Natural killer cell treated with Interleukin-12 subunit alpha and Interleukin-12 subunit beta and Interleukin-15 and Interleukin-18, amount 100 ng/mL, for 72 hours (primary cell): ENCODE measurements at regions not wholly inside any gene's neighbourhood (a gene's known extent, or its start where the extent isn't known, plus 50 kb on each side); places are given as distances from the start of the nearest gene placed in this dataset.
"Not testable (repeated sequence)": the region's sequence is repeated elsewhere in the genome, so short reads cannot be mapped to it uniquely, and the experiment has no call there.

Experiments
- ATAC-seq, 2 donors: fragments of 150-1000 bp; cut with Tn5 transposase in 1 of 2; sonication (Bioruptor Pico), chemical (Tn5 transposase) in 1 of 2; 2 replicates each; pipeline ENCODE4 v1.10.0; 2021
- DNase-seq: peaks from one replicate; pipeline ENCODE4 v3.0.0; 2022; ENCODE audit warnings: low spot score
- H3K27ac Mint-ChIP-seq, 2 donors: 1 replicate in 1 of 2; 2 replicates in 1 of 2; pipeline ENCODE4 v1.8.0; 2022; ENCODE audit warnings: mixed read lengths in 2 of 2, mild to moderate bottlenecking in 1 of 2, moderate library complexity in 1 of 2
- H3K27me3 Mint-ChIP-seq, 2 donors: 1 replicate in 1 of 2; 2 replicates in 1 of 2; pipeline ENCODE4 v1.8.0; 2022; ENCODE audit warnings: mixed read lengths in 2 of 2
- H3K36me3 Mint-ChIP-seq: one replicate; pipeline ENCODE4 v1.8.0; 2022; ENCODE audit warnings: mixed read lengths
- H3K4me1 Mint-ChIP-seq, 2 donors: 1 replicate in 1 of 2; 2 replicates in 1 of 2; pipeline ENCODE4 v1.8.0; 2022; ENCODE audit warnings: low read depth in 2 of 2, mixed read lengths in 2 of 2, mild to moderate bottlenecking in 1 of 2
- H3K4me3 Mint-ChIP-seq: one replicate; pipeline ENCODE4 v1.8.0; 2022; ENCODE audit warnings: mixed read lengths
- H3K9me3 Mint-ChIP-seq: 2 replicates; pipeline ENCODE4 v1.8.0; 2022; ENCODE audit warnings: mixed read lengths

DNA sequence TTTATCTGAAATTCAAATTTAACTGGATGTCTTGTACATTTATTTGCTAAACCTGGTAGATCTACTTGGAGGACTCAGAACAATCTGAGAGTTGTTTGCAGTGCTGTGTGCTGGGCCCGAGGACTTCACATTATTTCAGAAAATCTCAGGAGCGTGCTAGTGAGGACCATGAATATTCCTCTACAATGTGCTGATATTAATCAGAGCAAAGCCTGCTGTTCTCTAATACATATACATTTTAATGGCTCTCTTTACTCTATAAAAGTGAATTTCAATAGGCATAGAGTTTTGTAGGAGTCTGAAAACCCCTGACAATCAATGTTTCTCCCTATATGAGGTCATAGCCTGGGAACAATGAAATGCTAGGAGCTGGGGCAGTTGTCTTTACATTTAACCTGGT lies 144.3 kb downstream of the NEDD1 start:
- Mint-ChIP-seq H3K27me3 (peaks cover 7 to 21% of the 10 kb centered on the region in 2 donors), H3K36me3 (no peaks in the 10 kb centered on the region), H3K4me3 (no peak overlapping the region), H3K27ac (no peak overlapping the region), H3K9me3 (peaks cover 3% of the 10 kb centered on the region), H3K4me1 (no peaks in the 10 kb centered on the region)
- DNase-seq, result no peak
- no peak for ATAC-seq

DNA sequence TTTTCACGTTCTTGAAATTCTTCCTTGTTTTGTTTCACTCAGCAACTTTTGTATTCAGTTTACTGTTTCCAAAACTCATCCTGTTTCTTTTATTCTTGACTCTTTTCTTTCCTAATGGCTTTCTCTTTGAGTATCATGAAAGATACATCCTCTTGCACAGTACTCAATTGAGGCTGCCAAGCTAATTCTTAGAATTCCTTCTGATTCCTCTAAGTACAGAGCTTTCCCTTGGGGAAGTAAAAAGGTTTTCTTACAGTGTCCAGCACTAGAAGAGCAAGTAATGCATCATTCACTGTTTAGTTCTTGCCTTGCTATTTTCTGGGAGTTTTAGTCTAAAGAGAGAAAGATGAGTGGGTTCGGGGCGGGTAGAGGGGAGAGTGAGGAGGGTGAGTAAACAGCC lies 154.1 kb downstream of the NEDD1 start:
- Mint-ChIP-seq H3K9me3 (peaks cover 10% of the 10 kb centered on the region), H3K4me1 (no peaks in the 10 kb centered on the region), H3K27ac (no peak overlapping the region), H3K4me3 (no peak overlapping the region), H3K36me3 (peaks cover 4% of the 10 kb centered on the region), H3K27me3 (peaks cover 0 to 32% of the 10 kb centered on the region in 2 donors)
- DNase-seq, result no peak
- no peak for ATAC-seq

DNA sequence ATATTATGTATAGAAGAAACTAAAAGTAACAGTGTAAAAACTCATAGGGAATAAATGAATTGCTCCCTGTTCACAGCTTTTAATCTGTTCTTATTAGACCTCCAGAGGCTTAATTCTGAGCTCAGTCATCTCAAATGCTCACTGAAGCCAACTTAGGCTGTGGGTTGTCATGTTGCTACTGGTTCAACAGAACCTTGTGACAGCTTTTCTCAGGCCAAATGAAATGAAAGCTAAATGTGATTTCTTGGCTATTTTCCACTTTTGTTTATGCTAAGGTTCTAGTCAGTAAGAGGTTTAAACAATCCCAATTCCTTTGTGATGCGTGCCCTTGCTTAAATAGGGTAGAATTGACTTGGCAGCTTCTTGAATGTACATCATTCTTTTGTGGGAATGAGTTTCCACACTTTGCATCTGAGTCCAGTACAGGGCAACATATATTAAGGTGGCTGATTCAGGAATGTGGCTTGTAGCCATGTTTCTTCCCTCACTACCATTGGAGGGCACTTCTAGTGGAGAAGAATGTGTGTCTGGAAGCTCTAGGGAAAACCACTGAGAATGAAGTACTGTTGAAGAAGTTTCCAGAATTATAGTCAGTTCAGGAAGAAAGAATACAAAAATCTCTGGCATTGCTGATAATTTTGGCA lies 156.4 kb downstream of the NEDD1 start:
- Mint-ChIP-seq H3K4me1 (no peaks in the 10 kb centered on the region), H3K4me3 (no peak overlapping the region), H3K36me3 (no peaks in the 10 kb centered on the region), H3K27me3 (peaks cover 0 to 20% of the 10 kb centered on the region in 2 donors), H3K27ac (no peak overlapping the region), H3K9me3 (no peaks in the 10 kb centered on the region)
- DNase-seq (no peak), ATAC-seq (no peak)

DNA sequence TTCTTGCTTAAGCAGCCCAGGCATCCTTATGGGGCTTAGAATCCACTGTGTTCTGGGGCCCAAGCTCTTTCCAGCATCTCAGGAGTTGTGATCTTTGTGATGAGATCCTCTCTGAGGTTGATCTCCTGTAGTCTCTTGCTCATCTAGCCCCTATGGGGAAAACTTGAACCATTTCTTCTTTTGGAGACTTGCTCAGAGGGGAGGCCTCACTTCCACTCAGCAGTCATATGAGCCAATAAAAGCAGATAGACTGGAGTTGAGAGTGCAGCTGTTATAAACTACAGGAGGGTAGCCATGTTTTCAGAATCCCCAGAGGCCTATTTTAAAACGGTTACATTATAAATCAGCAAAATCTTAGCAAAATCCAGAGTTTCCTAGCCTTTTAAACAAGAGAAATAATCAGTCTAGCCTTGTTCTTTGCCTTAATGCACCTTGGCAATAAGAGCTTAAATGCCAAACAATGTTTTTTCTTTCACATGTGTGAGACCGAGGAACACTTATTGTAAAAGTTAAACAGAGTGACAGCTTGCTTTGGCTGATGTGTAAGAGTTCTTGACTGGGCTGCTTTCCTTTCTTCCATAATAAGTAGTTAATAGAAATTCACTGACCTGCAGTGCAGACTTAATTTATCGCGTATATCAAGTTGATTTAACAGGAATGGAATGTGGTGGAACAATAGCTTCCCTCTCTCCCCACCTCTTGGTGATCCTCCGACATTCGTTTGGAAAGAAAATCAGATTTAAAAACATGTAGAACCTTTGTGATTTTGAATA lies 168.3 kb downstream of the NEDD1 start:
- Mint-ChIP-seq H3K27me3 (no peaks in the 10 kb centered on the region), H3K27ac (no peak overlapping the region), H3K4me1 (no peaks in the 10 kb centered on the region), H3K36me3 (no peaks in the 10 kb centered on the region), H3K9me3 (no peaks in the 10 kb centered on the region), H3K4me3 (no peak overlapping the region)
- DNase-seq (no peak), ATAC-seq (no peak)

DNA sequence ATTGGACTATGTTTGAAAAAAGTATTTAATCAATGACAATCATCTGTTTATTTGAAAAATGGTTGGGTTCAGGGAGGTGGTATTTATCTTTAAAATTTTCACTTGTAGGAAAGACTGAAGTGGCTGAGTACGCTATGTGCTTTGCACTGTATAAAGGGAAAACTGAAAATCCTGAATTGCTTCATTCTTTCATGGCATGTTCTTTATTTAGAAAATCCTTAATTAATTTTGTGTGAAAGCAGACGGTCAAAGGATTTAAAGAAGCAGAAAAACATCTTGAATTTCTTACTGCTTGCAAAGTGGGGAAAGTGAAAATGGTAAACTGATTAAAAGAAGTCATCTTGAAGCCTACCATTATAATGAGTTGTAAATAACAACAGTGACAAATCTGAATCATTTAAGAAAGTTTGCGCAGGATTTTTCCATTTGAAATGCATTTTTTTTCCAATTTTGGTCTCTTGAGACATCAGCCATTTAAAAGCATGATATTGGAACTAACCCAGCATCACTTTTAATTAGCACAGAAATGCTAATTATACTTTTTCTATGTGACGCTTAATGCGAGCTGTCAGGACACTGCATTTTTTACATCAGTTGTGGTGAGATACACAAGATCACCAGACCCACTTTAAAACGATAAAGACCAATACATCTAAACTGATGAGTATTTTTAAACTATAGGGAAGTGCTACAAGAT lies 169.0 kb downstream of the NEDD1 start:
- Mint-ChIP-seq H3K27ac (no peak overlapping the region), H3K4me1 (no peaks in the 10 kb centered on the region), H3K4me3 (no peak overlapping the region), H3K9me3 (no peaks in the 10 kb centered on the region), H3K36me3 (no peaks in the 10 kb centered on the region), H3K27me3 (no peaks in the 10 kb centered on the region)
- DNase-seq (no peak), ATAC-seq (no peak)

DNA sequence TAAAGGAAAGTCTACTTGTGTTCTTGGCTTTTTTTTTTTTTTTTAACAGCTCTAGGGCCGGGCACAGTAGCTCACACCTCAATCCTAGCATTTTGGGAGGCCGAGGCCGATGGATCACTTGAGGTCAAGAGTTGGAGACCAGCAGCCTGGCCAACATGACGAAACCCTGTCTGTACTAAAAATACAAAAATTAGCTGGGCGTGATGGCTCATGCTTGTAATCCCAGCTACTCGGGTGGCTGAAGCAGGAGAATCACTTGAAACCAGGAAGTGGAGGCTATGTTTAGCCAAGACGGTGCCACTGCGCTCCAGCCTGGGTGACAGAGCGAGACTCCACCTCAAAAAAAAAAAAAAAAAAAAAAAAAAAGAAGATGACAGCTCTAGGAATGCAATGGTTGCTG lies 169.9 kb downstream of the NEDD1 start:
- H3K27me3 Mint-ChIP-seq, H3K27ac Mint-ChIP-seq, H3K9me3 Mint-ChIP-seq, DNase-seq, H3K4me1 Mint-ChIP-seq, H3K4me3 Mint-ChIP-seq, H3K36me3 Mint-ChIP-seq, ATAC-seq: not testable (repeated sequence)

DNA sequence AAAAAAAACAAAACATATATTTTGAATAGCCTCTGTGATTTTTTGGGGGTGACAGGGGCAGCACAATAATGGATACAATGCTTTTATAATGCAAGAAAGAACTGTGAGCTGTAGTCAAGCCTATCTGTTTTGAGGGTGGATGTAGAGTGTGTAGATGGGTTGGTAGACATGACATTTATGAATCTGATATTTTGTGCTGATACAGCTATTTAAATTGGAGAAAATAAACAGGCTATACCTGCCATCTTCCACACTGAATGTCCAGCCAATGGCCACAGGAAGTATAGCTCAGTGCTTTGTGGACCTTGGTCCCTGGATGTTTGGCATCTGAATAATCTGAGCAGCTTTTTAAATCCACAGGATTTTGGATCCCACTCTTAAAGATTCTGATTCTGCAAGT lies 175.0 kb downstream of the NEDD1 start:
- Mint-ChIP-seq H3K36me3 (no peaks in the 10 kb centered on the region), H3K27me3 (no peaks in the 10 kb centered on the region), H3K9me3 (no peaks in the 10 kb centered on the region), H3K4me3 (no peak overlapping the region), H3K4me1 (no peaks in the 10 kb centered on the region), H3K27ac (no peak overlapping the region)
- ATAC-seq (no peak), DNase-seq (no peak)

DNA sequence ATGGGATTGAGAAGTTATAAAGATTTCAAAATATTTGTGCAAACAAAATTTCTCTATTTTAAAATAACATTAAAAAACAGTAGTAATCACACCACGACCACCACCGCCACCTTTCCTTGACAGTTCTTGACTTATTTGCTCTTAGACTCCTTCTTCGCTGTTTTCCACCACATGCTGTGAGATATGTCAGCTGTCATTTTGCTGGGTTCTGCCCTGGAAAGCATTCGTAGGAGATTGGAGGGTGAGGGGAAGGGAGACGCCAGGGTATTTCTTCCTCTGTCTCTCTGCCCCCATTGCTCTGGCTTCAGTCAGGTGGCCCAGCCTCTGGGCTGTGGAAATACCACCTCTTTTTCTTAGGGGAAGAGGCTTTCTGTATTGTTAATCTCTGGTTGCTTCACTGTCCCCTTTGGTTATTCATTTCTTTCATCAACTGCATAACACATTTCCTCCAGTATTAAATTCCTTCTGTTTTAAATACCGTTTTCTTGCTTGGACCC lies 186.2 kb downstream of the NEDD1 start:
- H3K36me3 Mint-ChIP-seq, result no peaks in the 10 kb centered on the region
- no peak for ATAC-seq
- no peak for DNase-seq
- H3K4me1 Mint-ChIP-seq, result no peaks in the 10 kb centered on the region
- no peak overlapping the region for H3K27ac Mint-ChIP-seq
- no peak overlapping the region for H3K4me3 Mint-ChIP-seq
- peaks cover 4% of the 10 kb centered on the region for H3K9me3 Mint-ChIP-seq
- peaks cover 5 to 11% of the 10 kb centered on the region in 2 donors for H3K27me3 Mint-ChIP-seq

DNA sequence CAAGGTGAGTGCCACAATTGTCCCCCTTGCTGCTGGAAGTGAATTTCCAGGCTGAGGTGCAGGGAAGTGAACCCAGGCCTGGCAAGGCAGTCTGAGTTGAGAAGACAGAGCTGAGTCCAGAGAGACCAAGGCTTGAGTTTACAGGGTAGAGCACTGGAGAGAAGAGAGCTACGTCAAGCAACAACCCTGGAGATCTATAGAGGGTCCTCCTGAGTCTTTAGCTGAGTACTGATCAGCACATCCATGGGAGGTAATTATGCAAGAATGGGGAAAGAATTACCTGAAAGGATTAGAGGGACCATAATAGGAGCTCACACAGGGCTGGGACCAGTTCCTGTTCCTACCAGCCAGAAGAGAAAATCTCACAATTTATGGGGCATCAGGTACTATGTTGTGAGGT lies 190.7 kb downstream of the NEDD1 start:
- Mint-ChIP-seq H3K36me3 (no peaks in the 10 kb centered on the region), H3K4me1 (no peaks in the 10 kb centered on the region), H3K9me3 (peaks cover 2% of the 10 kb centered on the region), H3K27ac (no peak overlapping the region), H3K4me3 (no peak overlapping the region), H3K27me3 (peaks cover 0 to 2% of the 10 kb centered on the region in 2 donors)
- DNase-seq (no peak), ATAC-seq (peak in 1 of 2 donors; percentile 6)

DNA sequence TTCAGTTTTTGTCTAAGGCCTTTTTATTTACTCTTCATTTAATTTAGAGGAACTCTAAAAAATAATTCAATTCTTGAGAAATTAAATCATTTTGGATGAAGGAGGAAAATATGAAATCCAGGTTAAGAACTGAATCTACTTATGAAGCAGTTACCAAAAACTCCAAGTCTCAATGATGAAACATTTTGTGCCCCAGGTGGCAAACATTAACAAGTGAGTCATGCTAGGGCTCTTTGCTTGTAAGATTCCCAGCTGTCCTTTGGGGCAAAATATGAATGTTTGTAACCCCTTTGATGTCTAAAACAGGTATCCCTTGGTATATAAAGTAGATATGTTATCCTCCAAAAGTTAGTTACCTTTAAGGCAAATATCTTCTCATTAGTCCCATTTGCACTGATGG lies 202.4 kb downstream of the NEDD1 start:
- no peaks in the 10 kb centered on the region for H3K27me3 Mint-ChIP-seq
- no peak for ATAC-seq
- no peak overlapping the region for H3K27ac Mint-ChIP-seq
- peaks cover 9% of the 10 kb centered on the region for H3K9me3 Mint-ChIP-seq
- H3K4me1 Mint-ChIP-seq, result no peaks in the 10 kb centered on the region
- H3K4me3 Mint-ChIP-seq, result no peak overlapping the region
- no peak for DNase-seq
- no peaks in the 10 kb centered on the region for H3K36me3 Mint-ChIP-seq

DNA sequence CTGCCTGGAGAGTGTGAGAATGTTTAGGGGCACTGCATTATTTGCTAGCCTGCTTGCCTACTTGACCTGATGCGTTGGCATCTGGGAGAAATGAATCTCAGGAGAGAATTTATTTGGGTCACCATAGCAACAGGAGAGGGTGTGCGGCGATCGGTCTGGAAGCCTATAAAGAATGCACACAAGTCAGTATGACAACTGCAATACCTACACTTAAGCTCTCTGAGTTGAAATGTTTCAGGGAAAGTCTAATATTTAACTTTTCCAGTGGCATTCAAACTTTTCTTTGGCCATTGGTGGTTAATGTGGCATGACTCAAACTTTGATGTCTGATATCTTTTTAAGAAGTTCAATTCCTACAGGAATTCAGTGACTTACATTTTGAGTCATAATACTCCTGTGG lies 205.1 kb downstream of the NEDD1 start:
- ATAC-seq (no peak), DNase-seq (no peak)
- H3K27me3 Mint-ChIP-seq, result no peaks in the 10 kb centered on the region
- no peaks in the 10 kb centered on the region for H3K4me1 Mint-ChIP-seq
- H3K9me3 Mint-ChIP-seq, result peaks cover 7% of the 10 kb centered on the region
- H3K27ac Mint-ChIP-seq, result no peak overlapping the region
- no peak overlapping the region for H3K4me3 Mint-ChIP-seq
- H3K36me3 Mint-ChIP-seq, result no peaks in the 10 kb centered on the region

DNA sequence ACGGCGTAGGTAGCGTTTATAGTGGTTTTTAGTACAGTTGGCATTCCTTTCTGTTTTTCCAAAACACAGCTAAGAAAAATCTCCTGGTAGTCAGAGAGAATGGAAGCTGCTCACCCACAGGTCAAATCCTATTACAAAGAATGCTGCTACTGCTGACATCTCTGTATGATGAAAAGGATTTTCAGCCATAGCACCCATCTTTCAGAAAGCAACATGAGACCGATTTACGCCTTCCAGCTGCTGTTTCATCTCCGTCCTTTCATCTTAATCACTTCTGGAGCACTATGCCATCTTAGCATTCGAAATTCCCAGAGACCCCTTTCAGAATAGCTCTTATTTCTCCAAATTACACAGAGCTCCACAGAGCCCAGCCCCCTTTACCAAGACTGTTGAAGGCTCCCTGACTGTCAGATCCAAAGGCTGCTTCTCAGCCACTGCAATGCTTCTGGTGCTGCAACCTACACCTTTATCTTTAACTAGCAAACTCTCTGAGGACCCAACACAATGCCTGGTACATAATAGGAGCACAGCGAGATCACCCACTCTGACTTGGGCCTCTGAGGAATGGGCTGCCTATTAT lies 211.8 kb downstream of the NEDD1 start:
- no peaks in the 10 kb centered on the region for H3K27me3 Mint-ChIP-seq
- H3K36me3 Mint-ChIP-seq, result no peaks in the 10 kb centered on the region
- H3K27ac Mint-ChIP-seq, result no peak overlapping the region
- ATAC-seq, result no peak
- H3K9me3 Mint-ChIP-seq, result peaks cover 4% of the 10 kb centered on the region
- H3K4me1 Mint-ChIP-seq, result no peaks in the 10 kb centered on the region
- no peak overlapping the region for H3K4me3 Mint-ChIP-seq
- DNase-seq, result no peak

DNA sequence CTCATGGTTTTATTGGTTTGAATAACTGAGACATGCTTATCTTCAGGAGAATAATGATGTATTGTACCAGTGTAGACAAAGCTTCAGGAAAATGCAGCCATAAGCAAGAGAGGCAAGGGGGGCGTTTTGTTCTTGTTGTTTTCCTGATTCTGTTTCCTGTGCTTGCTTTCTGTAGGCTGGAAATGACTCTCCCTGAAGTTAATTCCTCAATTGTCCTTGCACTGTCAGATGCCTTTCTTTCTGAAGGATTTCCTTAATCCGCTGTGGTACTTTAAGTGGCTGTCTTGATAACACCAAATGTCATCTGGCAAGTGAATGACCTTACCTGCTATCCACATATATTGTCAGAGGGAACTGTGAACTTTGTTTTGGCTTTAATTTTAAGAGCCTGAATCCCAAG lies 220.0 kb downstream of the NEDD1 start:
- Mint-ChIP-seq H3K36me3 (no peaks in the 10 kb centered on the region), H3K27me3 (peaks cover 0 to 9% of the 10 kb centered on the region in 2 donors)
- no peak for ATAC-seq

More for the DNA sequence above, 220.0 kb downstream of the NEDD1 start:
- H3K4me3 Mint-ChIP-seq, result no peak overlapping the region
- no peaks in the 10 kb centered on the region for H3K9me3 Mint-ChIP-seq
- no peak for DNase-seq
- no peaks in the 10 kb centered on the region for H3K4me1 Mint-ChIP-seq
- H3K27ac Mint-ChIP-seq, result no peak overlapping the region
